ENCODE measurements at regions not wholly inside any gene's neighbourhood (a gene's known extent, or its start where the extent isn't known, plus 50 kb on each side); places are given as distances from the start of the nearest gene placed in this dataset.

DNA sequence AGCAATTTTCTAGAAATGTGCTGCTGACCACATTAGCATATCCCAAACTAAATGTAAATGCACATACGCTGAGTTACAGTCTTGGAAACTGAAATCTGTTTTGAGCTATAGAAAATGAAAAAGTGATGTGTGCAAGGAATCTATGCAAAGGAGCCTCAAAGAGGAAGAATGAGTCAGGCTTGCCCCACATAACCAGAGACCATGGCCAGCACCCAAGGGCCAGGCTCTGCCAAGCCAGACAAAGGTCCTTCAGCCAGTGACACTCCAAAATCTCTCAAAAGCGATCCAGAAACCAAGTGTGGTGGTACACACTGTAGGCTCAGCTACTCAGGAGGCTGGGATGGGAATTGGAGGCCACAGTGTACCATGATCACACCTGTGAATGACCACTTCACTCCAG is 195.2 kb downstream of the TOMM20 start:
- Histone ChIP-seq H3K9me3 (no peaks in the 10 kb centered on the region), H3K27ac (peak overlapping the region in 2 of 4 donors; percentile 7 to 29), H3K4me1 (peaks cover 0 to 6% (median 0%) of the 10 kb centered on the region in 4 donors), H3K27me3 (no peaks in the 10 kb centered on the region), H3K36me3 (no peaks in the 10 kb centered on the region), H3K4me3 (no peak overlapping the region)
- TF ChIP-seq POLR2A (IDR thresholded peaks at IDR 0.05): no peak
- TF ChIP-seq, protein P1, sequence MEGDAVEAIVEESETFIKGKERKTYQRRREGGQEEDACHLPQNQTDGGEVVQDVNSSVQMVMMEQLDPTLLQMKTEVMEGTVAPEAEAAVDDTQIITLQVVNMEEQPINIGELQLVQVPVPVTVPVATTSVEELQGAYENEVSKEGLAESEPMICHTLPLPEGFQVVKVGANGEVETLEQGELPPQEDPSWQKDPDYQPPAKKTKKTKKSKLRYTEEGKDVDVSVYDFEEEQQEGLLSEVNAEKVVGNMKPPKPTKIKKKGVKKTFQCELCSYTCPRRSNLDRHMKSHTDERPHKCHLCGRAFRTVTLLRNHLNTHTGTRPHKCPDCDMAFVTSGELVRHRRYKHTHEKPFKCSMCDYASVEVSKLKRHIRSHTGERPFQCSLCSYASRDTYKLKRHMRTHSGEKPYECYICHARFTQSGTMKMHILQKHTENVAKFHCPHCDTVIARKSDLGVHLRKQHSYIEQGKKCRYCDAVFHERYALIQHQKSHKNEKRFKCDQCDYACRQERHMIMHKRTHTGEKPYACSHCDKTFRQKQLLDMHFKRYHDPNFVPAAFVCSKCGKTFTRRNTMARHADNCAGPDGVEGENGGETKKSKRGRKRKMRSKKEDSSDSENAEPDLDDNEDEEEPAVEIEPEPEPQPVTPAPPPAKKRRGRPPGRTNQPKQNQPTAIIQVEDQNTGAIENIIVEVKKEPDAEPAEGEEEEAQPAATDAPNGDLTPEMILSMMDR (IDR thresholded peaks at IDR 0.05): no peak
- TF ChIP-seq EP300 (IDR thresholded peaks at IDR 0.05; ENCODE audit: low read depth): no peak
- no peak for TF ChIP-seq POLR2AphosphoS5 (IDR thresholded peaks at IDR 0.05)
- no peak for DNase-seq
- in situ Hi-C loops (cut with MboI; ENCODE audit: low pct_ligation_motif_present in 1 of 4, low pct_unique_long_range_greater_than_20kb in 1 of 4, low sequenced_read_pairs in 3 of 4): no loop called here
- 41% methylated on average over 2 of the region's 2 CpGs; no CpG with 5 or more reads in 1 of the 2 donors for WGBS, 2 donors (ENCODE audit: low coverage in 1 of 2)
- intact Hi-C loops (cut with DNase I; ENCODE audit: low total_unique reads): no loop called here

DNA sequence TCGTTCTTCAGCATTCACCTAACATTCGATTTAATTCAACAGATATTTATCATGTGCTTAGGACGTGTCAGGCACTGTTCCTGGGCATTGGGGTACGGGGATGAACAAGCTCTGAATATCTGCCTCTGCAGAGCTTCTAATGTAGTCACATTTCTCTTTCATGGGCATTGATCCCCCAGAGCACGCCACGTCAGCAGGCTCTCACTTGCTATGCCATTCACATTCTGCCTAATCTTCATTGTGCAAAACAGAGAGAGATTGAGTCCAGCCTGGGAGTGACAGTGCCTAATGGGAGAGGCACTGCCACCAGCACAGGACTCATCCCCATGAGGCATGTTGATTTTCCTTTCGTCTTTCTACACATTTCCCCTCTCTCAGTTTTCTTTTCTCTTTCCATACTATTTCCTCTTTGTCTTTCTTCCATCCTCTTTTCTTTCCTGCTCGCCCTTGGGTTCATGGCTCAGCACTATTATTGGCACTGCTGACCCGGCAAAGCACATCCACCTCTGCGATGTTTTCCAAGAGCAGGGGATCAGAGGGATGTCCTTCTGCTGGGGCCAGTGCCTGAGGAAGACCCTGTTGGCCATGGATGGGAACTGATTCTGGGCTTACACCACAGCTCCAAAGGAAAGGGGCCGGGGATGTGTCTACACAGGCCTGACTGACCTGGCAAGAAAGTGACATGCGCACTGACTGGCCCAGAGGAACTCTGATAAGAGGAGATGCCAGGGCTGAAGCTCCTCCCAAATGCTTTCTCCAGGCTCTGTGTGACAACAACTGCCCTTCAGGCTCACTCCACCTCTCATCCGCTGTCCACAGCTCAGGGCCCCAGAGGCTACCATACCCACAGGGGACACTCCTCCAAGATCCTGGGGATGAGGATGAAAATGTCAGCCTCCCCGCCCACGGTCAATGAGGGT is 195.9 kb downstream of the TOMM20 start:
- Histone ChIP-seq H3K4me3 (no peak overlapping the region), H3K4me1 (peaks cover 0 to 6% (median 0%) of the 10 kb centered on the region in 4 donors), H3K9me3 (no peaks in the 10 kb centered on the region), H3K36me3 (no peaks in the 10 kb centered on the region), H3K27me3 (no peaks in the 10 kb centered on the region), H3K27ac (peak overlapping the region in 2 of 4 donors; percentile 7 to 29)
- WGBS, 2 donors (ENCODE audit: low coverage in 1 of 2): 80 to 92% methylated on average over 2 to 15 of the region's 15 CpGs
- DNase-seq: no peak
- in situ Hi-C loops (cut with MboI; ENCODE audit: low pct_ligation_motif_present in 1 of 4, low pct_unique_long_range_greater_than_20kb in 1 of 4, low sequenced_read_pairs in 3 of 4) (no loop called here), intact Hi-C loops (cut with DNase I; ENCODE audit: low total_unique reads) (no loop called here)
- TF ChIP-seq POLR2A (IDR thresholded peaks at IDR 0.05) (no peak), POLR2AphosphoS5 (IDR thresholded peaks at IDR 0.05) (no peak), EP300 (IDR thresholded peaks at IDR 0.05; ENCODE audit: low read depth) (no peak)
- TF ChIP-seq, protein P1 (IDR thresholded peaks at IDR 0.05): no peak

DNA sequence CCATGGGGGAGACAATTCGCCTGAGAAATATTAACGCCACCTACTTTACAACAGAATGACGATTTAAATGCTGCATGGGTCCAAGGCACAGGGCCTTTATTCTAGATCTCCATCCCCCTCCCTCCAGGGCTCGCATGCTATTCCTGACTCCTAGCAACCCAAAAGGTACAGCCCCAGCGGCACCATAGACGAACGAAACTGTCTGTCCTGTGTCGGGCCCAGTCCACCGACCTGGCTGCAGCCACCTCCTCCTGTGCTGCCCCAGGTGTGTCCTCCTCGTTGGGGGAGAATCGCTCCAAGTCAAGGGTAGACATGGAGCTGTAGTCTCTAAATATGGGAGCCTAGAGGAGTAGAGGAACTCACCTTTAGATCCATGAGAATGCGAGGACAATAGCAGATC is 196.5 kb downstream of the TOMM20 start:
- no peak overlapping the region for H3K27ac ChIP-seq
- no peak for DNase-seq
- H3K27me3 ChIP-seq: no peaks in the 10 kb centered on the region
- intact Hi-C loops (cut with DNase I; ENCODE audit: low total_unique reads) (no loop called here), in situ Hi-C loops (cut with MboI; ENCODE audit: low pct_ligation_motif_present in 1 of 4, low pct_unique_long_range_greater_than_20kb in 1 of 4, low sequenced_read_pairs in 3 of 4) (no loop called here)
- H3K4me3 ChIP-seq: no peak overlapping the region
- peaks cover 0 to 10% (median 1%) of the 10 kb centered on the region in 4 donors for H3K4me1 ChIP-seq
- H3K36me3 ChIP-seq: no peaks in the 10 kb centered on the region
- H3K9me3 ChIP-seq: no peaks in the 10 kb centered on the region
- TF ChIP-seq, protein P1 (IDR thresholded peaks at IDR 0.05): no peak
- no peak for TF ChIP-seq POLR2AphosphoS5 (IDR thresholded peaks at IDR 0.05)
- no peak for TF ChIP-seq EP300 (IDR thresholded peaks at IDR 0.05; ENCODE audit: low read depth)
- TF ChIP-seq POLR2A (IDR thresholded peaks at IDR 0.05): no peak
- 96% methylated on average over 12 of the region's 12 CpGs; no CpG with 5 or more reads in 1 of the 2 donors for WGBS, 2 donors (ENCODE audit: low coverage in 1 of 2)

DNA sequence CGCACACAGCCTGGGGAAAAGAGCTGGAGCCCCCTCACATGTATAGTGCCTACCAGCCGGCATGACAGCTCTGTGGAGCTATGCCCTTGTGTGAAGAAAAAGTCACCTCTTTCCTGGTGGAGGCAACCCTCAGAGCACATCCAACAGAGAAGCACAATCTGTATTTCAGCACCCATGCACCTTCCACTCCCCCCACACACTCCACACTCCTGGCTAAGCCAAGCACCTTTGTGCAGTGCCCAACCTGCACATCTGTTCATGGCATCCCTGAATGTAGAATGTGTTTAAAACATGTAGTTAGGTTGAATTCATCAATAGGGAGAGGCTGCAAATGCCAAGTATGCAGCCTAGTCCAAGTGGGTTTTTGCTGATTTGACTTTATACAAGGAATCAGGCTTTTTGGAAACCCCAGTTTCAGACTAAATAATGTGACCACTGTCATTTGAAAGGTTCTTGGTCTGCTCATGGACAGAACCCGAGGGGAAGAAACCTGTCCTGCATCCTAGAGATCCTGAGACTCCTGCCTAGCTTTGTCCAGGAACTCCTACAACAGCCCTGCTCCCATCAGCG is 197.1 kb downstream of the TOMM20 start:
- Histone ChIP-seq H3K27ac (no peak overlapping the region), H3K36me3 (no peaks in the 10 kb centered on the region), H3K27me3 (no peaks in the 10 kb centered on the region), H3K4me3 (no peak overlapping the region), H3K4me1 (peaks cover 2 to 16% (median 6%) of the 10 kb centered on the region in 4 donors), H3K9me3 (no peaks in the 10 kb centered on the region)
- TF ChIP-seq POLR2AphosphoS5 (IDR thresholded peaks at IDR 0.05) (no peak), EP300 (IDR thresholded peaks at IDR 0.05; ENCODE audit: low read depth) (no peak), POLR2A (IDR thresholded peaks at IDR 0.05) (no peak)
- TF ChIP-seq, protein P1 (IDR thresholded peaks at IDR 0.05): no peak
- intact Hi-C loops (cut with DNase I; ENCODE audit: low total_unique reads) (no loop called here), in situ Hi-C loops (cut with MboI; ENCODE audit: low pct_ligation_motif_present in 1 of 4, low pct_unique_long_range_greater_than_20kb in 1 of 4, low sequenced_read_pairs in 3 of 4) (no loop called here)
- 99% methylated on average over 4 of the region's 4 CpGs; no CpG with 5 or more reads in 1 of the 2 donors for WGBS, 2 donors (ENCODE audit: low coverage in 1 of 2)
- no peak for DNase-seq

Data from transverse colon (tissue), 4 donors.